SU-DHL-6 (cell line): ENCODE measurements at regions not wholly inside any gene's neighbourhood (a gene's known extent, or its start where the extent isn't known, plus 50 kb on each side); places are given as distances from the start of the nearest gene placed in this dataset.

ENCODE experiments used
- H2AFZ ChIP-seq: fragments of 200-600 bp; sonication (generic); 2 replicates; pipeline ENCODE4 v1.6.1; 2014; ENCODE audit warnings: low read depth, mild to moderate bottlenecking, moderate library complexity, mixed read lengths, antibody characterized with exemption, low read length; ENCODE audit not compliant: severe bottlenecking
- H3F3A ChIP-seq: fragments of 200-600 bp; shearing (Covaris generic); 2 replicates; pipeline ENCODE4 v1.6.0; 2016; ENCODE audit warnings: antibody characterized with exemption, mild to moderate bottlenecking; ENCODE audit not compliant: insufficient read depth
- H3K27ac ChIP-seq: fragments of 200-600 bp; sonication (generic); 2 replicates; pipeline ENCODE4 v1.5.1; 2016; ENCODE audit warnings: low read depth, mild to moderate bottlenecking, low read length, moderate library complexity, mixed read lengths
- H3K27me3 ChIP-seq: fragments of 200-600 bp; sonication (generic), shearing (Covaris generic); 2 replicates; pipeline ENCODE4 v1.6.0; 2014; ENCODE audit warnings: mild to moderate bottlenecking, low read length
- H3K36me3 ChIP-seq: fragments of 200-600 bp; sonication (generic); 2 replicates; pipeline ENCODE4 v1.6.1; 2014; ENCODE audit warnings: mild to moderate bottlenecking, low read length, mixed read lengths
- H3K4me2 ChIP-seq: fragments of 300-600, 200-600 bp; shearing (Covaris generic), sonication (generic); 2 replicates; pipeline ENCODE4 v1.6.0; 2014; ENCODE audit warnings: low read length, low read depth, mild to moderate bottlenecking; ENCODE audit not compliant: poor library complexity, severe bottlenecking
- H3K4me3 ChIP-seq: fragments of 200-600 bp; sonication (generic); 2 replicates; pipeline ENCODE4 v1.5.1; 2014; ENCODE audit warnings: antibody characterized with exemption, low read length, mild to moderate bottlenecking, mixed read lengths; ENCODE audit not compliant: insufficient read depth, poor library complexity, severe bottlenecking
- H3K79me2 ChIP-seq: fragments of 200-600 bp; sonication (generic); 2 replicates; pipeline ENCODE4 v1.6.1; 2014; ENCODE audit warnings: mild to moderate bottlenecking, low read length, moderate library complexity; ENCODE audit not compliant: insufficient read depth
- H3K9ac ChIP-seq: fragments of 200-600 bp; sonication (generic); 2 replicates; pipeline ENCODE4 v1.7.0; 2014; ENCODE audit warnings: mild to moderate bottlenecking, low read length
- H3K9me2 ChIP-seq: fragments of 200-600 bp; sonication (generic); replicated peaks from 2 replicates; pipeline ENCODE4 v1.6.1; 2014; ENCODE audit warnings: low read length; ENCODE audit not compliant: insufficient read depth
- H3K9me3 ChIP-seq: fragments of 200-600 bp; sonication (generic); 2 replicates; pipeline ENCODE4 v1.6.1; 2014; ENCODE audit warnings: low read length, mixed read lengths; ENCODE audit not compliant: insufficient read depth
- H4K20me1 ChIP-seq: fragments of 200-600 bp; sonication (generic); 2 replicates; pipeline ENCODE4 v1.6.1; 2014; ENCODE audit warnings: low read depth, mild to moderate bottlenecking, antibody characterized with exemption, low read length, moderate library complexity, mixed read lengths
- CTCF ChIP-seq: fragments of 200-600 bp; sonication (generic); IDR thresholded peaks from one replicate; pipeline ENCODE4 v1.5.1; 2017; ENCODE audit warnings: antibody characterized with exemption, mild to moderate bottlenecking, low read length, moderate library complexity; ENCODE audit not compliant: insufficient read depth, poor library complexity, severe bottlenecking
- EZH2phosphoT487 ChIP-seq: fragments of 200-600 bp; sonication (generic), shearing (Covaris generic); conservative IDR thresholded peaks from 2 replicates; pipeline ENCODE4 v1.6.1; 2018; ENCODE audit warnings: mild to moderate bottlenecking, antibody characterized with exemption, low read length, moderate library complexity, mixed read lengths

DNA sequence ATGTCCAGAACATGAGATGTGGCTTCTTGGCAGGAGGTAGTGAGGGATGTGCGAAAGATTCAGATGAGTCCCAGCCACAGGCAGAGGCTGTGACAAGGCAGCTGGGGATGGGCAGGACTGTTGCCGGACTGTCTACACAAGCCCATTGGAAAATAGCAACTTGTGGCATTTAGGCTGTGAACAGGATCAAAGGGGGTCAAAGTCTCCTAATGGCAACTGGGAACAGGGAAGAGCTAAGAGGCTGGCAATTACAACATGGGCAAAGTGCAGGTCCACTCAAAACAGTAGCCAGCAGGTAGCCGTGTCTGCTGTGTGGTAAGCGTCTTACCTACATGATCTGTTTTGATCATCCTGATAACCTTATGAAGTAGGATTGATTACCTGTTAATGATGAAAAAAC, 254.2 kb upstream of the ZNF32 start:
- no peak overlapping the region for H2AFZ ChIP-seq
- H3K9ac ChIP-seq: no peak overlapping the region
- no peaks in the 10 kb centered on the region for H3F3A ChIP-seq
- no peaks in the 10 kb centered on the region for H3K36me3 ChIP-seq
- H4K20me1 ChIP-seq: no peaks in the 10 kb centered on the region
- no peak overlapping the region for H3K4me2 ChIP-seq
- H3K4me3 ChIP-seq: no peak overlapping the region
- no peaks in the 10 kb centered on the region for H3K9me3 ChIP-seq
- no peak overlapping the region for H3K27ac ChIP-seq
- H3K9me2 ChIP-seq: no peaks in the 10 kb centered on the region
- no peaks in the 10 kb centered on the region for H3K27me3 ChIP-seq
- TF ChIP-seq CTCF: no peak
- TF ChIP-seq EZH2phosphoT487: no peak
- no peaks in the 10 kb centered on the region for H3K79me2 ChIP-seq

DNA sequence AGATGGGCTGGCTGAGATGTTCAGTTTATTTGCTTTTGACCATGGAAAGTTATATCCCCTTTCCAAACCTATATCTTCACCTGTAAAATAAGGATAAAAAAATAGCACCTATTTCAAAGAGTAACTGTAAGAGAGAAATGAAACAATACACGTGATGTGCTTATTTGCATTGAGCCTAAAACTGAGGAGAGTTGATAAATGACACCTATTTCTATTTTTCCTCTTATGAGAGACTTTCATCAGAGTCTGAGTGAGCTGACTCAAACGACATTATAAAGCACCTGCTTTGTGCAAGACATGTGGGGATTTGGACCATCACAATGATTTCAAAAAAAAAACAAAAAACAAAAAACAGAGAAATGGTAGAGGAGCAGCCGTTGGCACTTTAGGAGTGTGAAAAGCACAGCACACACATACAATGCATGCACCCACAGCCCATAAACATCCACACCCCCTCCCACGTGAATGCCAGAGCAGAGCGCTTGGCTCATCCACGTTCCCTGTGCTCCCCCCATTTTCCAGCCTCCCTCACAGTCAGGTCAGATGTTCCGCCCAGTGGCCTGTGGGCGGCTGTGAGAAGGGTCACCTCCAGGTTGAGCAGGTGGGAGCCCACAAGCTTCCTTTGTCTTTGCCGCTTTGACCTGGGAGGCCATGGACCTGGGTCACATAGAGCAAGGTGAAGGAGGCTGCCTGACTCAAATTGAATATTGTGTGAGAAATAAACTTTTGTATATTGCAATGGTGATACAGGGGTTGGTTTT, 253.2 kb upstream of the ZNF32 start:
- Histone ChIP-seq H3K9ac (no peak overlapping the region), H3K4me2 (no peak overlapping the region), H3K4me3 (no peak overlapping the region), H3K36me3 (no peaks in the 10 kb centered on the region), H4K20me1 (no peaks in the 10 kb centered on the region), H3F3A (no peaks in the 10 kb centered on the region), H3K9me2 (no peaks in the 10 kb centered on the region), H3K9me3 (no peaks in the 10 kb centered on the region), H3K79me2 (no peaks in the 10 kb centered on the region), H3K27ac (no peak overlapping the region), H3K27me3 (no peaks in the 10 kb centered on the region), H2AFZ (no peak overlapping the region)
- TF ChIP-seq EZH2phosphoT487: no peak
- TF ChIP-seq CTCF: no peak

DNA sequence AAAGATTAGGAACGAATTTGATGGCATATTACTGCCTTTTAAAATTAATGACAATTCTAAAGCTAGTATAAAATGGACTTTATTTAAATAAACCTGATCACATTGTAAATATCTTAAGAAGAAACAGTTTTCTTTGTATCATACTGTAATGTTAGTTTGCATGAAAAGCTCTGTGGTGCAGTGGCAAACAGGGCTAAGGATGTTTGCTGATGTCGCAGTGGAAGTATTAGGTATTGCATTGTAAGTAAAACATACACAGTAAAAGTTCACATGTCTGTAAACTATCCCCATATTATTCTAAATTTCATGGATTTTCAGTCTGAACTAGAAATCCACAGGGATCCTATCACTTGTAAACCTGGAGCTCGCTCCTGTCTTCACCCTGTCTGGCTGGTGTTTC, 252.6 kb upstream of the ZNF32 start:
- Histone ChIP-seq H3K9me3 (no peaks in the 10 kb centered on the region), H3K4me3 (no peak overlapping the region), H3K79me2 (no peaks in the 10 kb centered on the region), H3K27me3 (no peaks in the 10 kb centered on the region), H3K27ac (no peak overlapping the region), H4K20me1 (no peaks in the 10 kb centered on the region), H3F3A (no peaks in the 10 kb centered on the region), H3K36me3 (no peaks in the 10 kb centered on the region), H3K9ac (no peak overlapping the region), H3K4me2 (no peak overlapping the region), H2AFZ (no peak overlapping the region), H3K9me2 (no peaks in the 10 kb centered on the region)
- TF ChIP-seq EZH2phosphoT487: no peak
- no peak for TF ChIP-seq CTCF
